ENCODE measurements at regions not wholly inside any gene's neighbourhood (a gene's known extent, or its start where the extent isn't known, plus 50 kb on each side); places are given as distances from the start of the nearest gene placed in this dataset.

- Histone ChIP-seq H3K4me1 (peaks cover 2% of the 10 kb centered on the region), H3K27ac (no peak overlapping the region), H3K9me3 (peaks cover 0 to 7% (median 0%) of the 10 kb centered on the region in 3 donors), H3K36me3 (replicated peaks in 1 of 2; ENCODE audit: insufficient read depth in 1 of 2, low read depth in 2 of 2) (no peaks in the 10 kb centered on the region), H3K27me3 (no peaks in the 10 kb centered on the region), H3K4me3 (no peak overlapping the region)
- intact Hi-C loops (cut with DNase I): no loop called here
- TF ChIP-seq POLR2A (IDR thresholded peaks at IDR 0.05) (no peak), CTCF (IDR thresholded peaks at IDR 0.05) (no peak)
- ATAC-seq: no peak
- no peak for DNase-seq
- WGBS, 2 donors: 79 to 83% methylated on average over 11 of the region's 11 CpGs
Measured at GRCh38 chr19:33894787-33895186, 98.1 kb downstream of the KCTD15 start.

- intact Hi-C loops (cut with DNase I): no loop called here
- WGBS, 2 donors: 58 to 64% methylated on average over 1 to 2 of the region's 2 CpGs
- no peak overlapping the region for H3K4me3 ChIP-seq
- no peaks in the 10 kb centered on the region for H3K27me3 ChIP-seq
- DNase-seq: no peak
- no peaks in the 10 kb centered on the region for H3K36me3 ChIP-seq (replicated peaks in 1 of 2; ENCODE audit: insufficient read depth in 1 of 2, low read depth in 2 of 2)
- H3K27ac ChIP-seq: no peak overlapping the region
- H3K4me1 ChIP-seq: peaks cover 7% of the 10 kb centered on the region
- peaks cover 0 to 7% (median 0%) of the 10 kb centered on the region in 3 donors for H3K9me3 ChIP-seq
- TF ChIP-seq CTCF (IDR thresholded peaks at IDR 0.05): no peak
- no peak for TF ChIP-seq POLR2A (IDR thresholded peaks at IDR 0.05)
- ATAC-seq: no peak
Measured at GRCh38 chr19:33895366-33895765, 98.7 kb downstream of the KCTD15 start.

- no peak for ATAC-seq
- H3K9me3 ChIP-seq: peaks cover 0 to 7% (median 0%) of the 10 kb centered on the region in 3 donors
- peaks cover 25% of the 10 kb centered on the region for H3K4me1 ChIP-seq
- no peak overlapping the region for H3K27ac ChIP-seq
- H3K4me3 ChIP-seq: no peak overlapping the region
- H3K27me3 ChIP-seq: no peaks in the 10 kb centered on the region
- intact Hi-C loops (cut with DNase I): no loop called here
- TF ChIP-seq CTCF (IDR thresholded peaks at IDR 0.05) (no peak), POLR2A (IDR thresholded peaks at IDR 0.05) (no peak)
- no peaks in the 10 kb centered on the region for H3K36me3 ChIP-seq (replicated peaks in 1 of 2; ENCODE audit: insufficient read depth in 1 of 2, low read depth in 2 of 2)
- DNase-seq: no peak
Measured at GRCh38 chr19:33898062-33898677, 101.5 kb downstream of the KCTD15 start.

- peak; percentile 81 to 94 (median 88) for DNase-seq
- Histone ChIP-seq H3K9me3 (peaks cover 0 to 7% (median 0%) of the 10 kb centered on the region in 3 donors), H3K27me3 (no peaks in the 10 kb centered on the region), H3K36me3 (replicated peaks in 1 of 2; ENCODE audit: insufficient read depth in 1 of 2, low read depth in 2 of 2) (no peaks in the 10 kb centered on the region), H3K4me1 (peaks cover 51% of the 10 kb centered on the region), H3K4me3 (no peak overlapping the region), H3K27ac (peak overlapping the region; percentile 62 to 98 (median 76))
- peak in 1 of 3 donors; percentile 37 for TF ChIP-seq POLR2A (IDR thresholded peaks at IDR 0.05)
- no peak for TF ChIP-seq CTCF (IDR thresholded peaks at IDR 0.05)
- ATAC-seq: peak; percentile 79
- WGBS, 2 donors: 21 to 31% methylated on average over 3 of the region's 3 CpGs
- intact Hi-C loops (cut with DNase I): no loop called here
Measured at GRCh38 chr19:33900817-33901216, 104.1 kb downstream of the KCTD15 start.

GRCh38 chr19:33902395-33902794 lies 105.7 kb downstream of the KCTD15 start:
- no peak for DNase-seq
- intact Hi-C loops (cut with DNase I): no loop called here
- peaks cover 0 to 6% (median 0%) of the 10 kb centered on the region in 3 donors for H3K9me3 ChIP-seq
- H3K27ac ChIP-seq: peak overlapping the region in 3 of 4 donors; percentile 62 to 98 (median 80)
- no peaks in the 10 kb centered on the region for H3K27me3 ChIP-seq
- H3K4me3 ChIP-seq: no peak overlapping the region
- ATAC-seq: no peak
- H3K4me1 ChIP-seq: peaks cover 59% of the 10 kb centered on the region
- whole genome bisulfite sequencing, 2 donors: 26 to 30% methylated on average over 3 of the region's 3 CpGs
- no peaks in the 10 kb centered on the region for H3K36me3 ChIP-seq (replicated peaks in 1 of 2; ENCODE audit: insufficient read depth in 1 of 2, low read depth in 2 of 2)
- TF ChIP-seq POLR2A (IDR thresholded peaks at IDR 0.05) (no peak), CTCF (IDR thresholded peaks at IDR 0.05) (no peak)
